HCT116 (cell line): ENCODE measurements at regions not wholly inside any gene's neighbourhood (a gene's known extent, or its start where the extent isn't known, plus 50 kb on each side); places are given as distances from the start of the nearest gene placed in this dataset.

Source experiments
- ATAC-seq: fragments of 200-7000 bp; cut with Tn5 transposase; 2 replicates; pipeline ENCODE4 v1.9.1; 2020; ENCODE audit warnings: mild to moderate bottlenecking, moderate library complexity
- BruUV-seq: library from RNA; stranded (reverse); fragments of 400-500 nt; replicated peaks from 2 replicates; lab custom pipeline; 2021; lab: Mats Ljungman, UMichigan
- CTCF ChIA-PET: fragments of 300-600 bp; sonication (Branson Sonifier 250); formaldehyde crosslinking; loops from one replicate; lab custom pipeline; 2021; ENCODE audit warnings: antibody characterized with exemption; lab: Charles Lee
- POLR2A ChIA-PET: fragments of 300-600, 350-600 bp; sonication (Branson Sonifier 250); formaldehyde crosslinking; loops from one replicate; lab custom pipeline; 2021; ENCODE audit warnings: antibody characterized with exemption; lab: Charles Lee
- RAD21 ChIA-PET, 2 experiments: fragments of 300-600 bp; sonication (Branson Sonifier 250); formaldehyde crosslinking; loops; one replicate each; lab custom pipeline; 2023; ENCODE audit warnings: low total read pairs in 2 of 2; ENCODE audit not compliant: uncharacterized antibody in 2 of 2, unreplicated experiment in 2 of 2, low non-redundant PET in 1 of 2; lab: Charles Lee
- DNase-seq: peaks from one replicate; pipeline ENCODE4 v3.0.0-alpha.2; 2010; ENCODE audit warnings: low read depth, low spot score
- H2AFZ ChIP-seq: fragments of 200-600 bp; shearing (Covaris generic), sonication (generic); 2 replicates; pipeline ENCODE4 v1.6.1; 2017; ENCODE audit warnings: low read depth, mixed run types, mixed read lengths, antibody characterized with exemption, low read length; ENCODE audit not compliant: poor library complexity, severe bottlenecking
- H3K27ac ChIP-seq: 2 replicates; pipeline ENCODE4 v1.5.1; 2012; ENCODE audit warnings: low read depth, low read length
- H3K27me3 ChIP-seq: fragments of 200-600 bp; sonication (generic); 2 replicates; pipeline ENCODE4 v1.6.1; 2016; ENCODE audit warnings: mixed run types, low read length, mixed read lengths; ENCODE audit not compliant: insufficient read depth
- H3K36me3 ChIP-seq, 2 experiments: fragments of 200-500 bp in 1 of 2; fragments of 200-600 bp in 1 of 2; sonication (Bioruptor generic) in 1 of 2; sonication (generic) in 1 of 2; 2 replicates each; pipeline versions ENCODE4 v1.5.1 to v1.6.1; 2014 to 2016; ENCODE audit warnings: low read length in 2 of 2, inconsistent platforms in 1 of 2, mixed read lengths in 1 of 2, mixed run types in 1 of 2; ENCODE audit not compliant: insufficient read depth in 2 of 2, control insufficient read depth in 1 of 2
- H3K4me1 ChIP-seq, 2 experiments: fragments of 200-600 bp in 1 of 2; sonication (generic) in 1 of 2; 2 replicates each; pipeline versions ENCODE4 v1.5.1 to v1.6.1; 2012 to 2017; ENCODE audit warnings: low read length in 2 of 2, inconsistent platforms in 1 of 2, mild to moderate bottlenecking in 1 of 2, mixed read lengths in 1 of 2, mixed run types in 1 of 2, moderate library complexity in 1 of 2; ENCODE audit not compliant: insufficient read depth in 2 of 2, control insufficient read depth in 1 of 2
- H3K4me2 ChIP-seq: fragments of 200-600 bp; sonication (generic); 2 replicates; pipeline ENCODE4 v1.6.1; 2017; ENCODE audit warnings: mixed run types, low read length, mixed read lengths
- H3K4me3 ChIP-seq, 2 experiments: fragments of 200-600 bp in 1 of 2; sonication (generic) in 1 of 2; replicated peaks in 1 of 2; 2 replicates each; pipeline ENCODE4 v1.5.1; 2011 to 2016; ENCODE audit warnings: low read length in 2 of 2, control low read depth in 1 of 2, low read depth in 1 of 2, mild to moderate bottlenecking in 1 of 2, mixed read lengths in 1 of 2, mixed run types in 1 of 2
- H3K79me2 ChIP-seq: fragments of 200-600 bp; sonication (generic); 2 replicates; pipeline ENCODE4 v1.6.1; 2017; ENCODE audit warnings: mild to moderate bottlenecking, mixed run types, low read length, moderate library complexity, mixed read lengths; ENCODE audit not compliant: insufficient read depth
- H3K9ac ChIP-seq: fragments of 200-600 bp; sonication (generic); 2 replicates; pipeline ENCODE4 v1.6.1; 2016; ENCODE audit warnings: low read length, mixed read lengths
- H3K9me2 ChIP-seq: fragments of 200-600 bp; sonication (generic), shearing (Covaris generic); 2 replicates; pipeline ENCODE4 v1.6.1; 2017; ENCODE audit warnings: mixed run types, mild to moderate bottlenecking, moderate library complexity; ENCODE audit not compliant: insufficient read depth
- H3K9me3 ChIP-seq, 2 experiments: fragments of 200-500 bp in 1 of 2; fragments of 200-600 bp in 1 of 2; sonication (Bioruptor generic) in 1 of 2; sonication (generic) in 1 of 2; 2 replicates each; pipeline ENCODE4 v1.6.1; 2014 to 2017; ENCODE audit warnings: low read length in 2 of 2, mixed read lengths in 2 of 2, inconsistent platforms in 1 of 2, low read depth in 1 of 2, mild to moderate bottlenecking in 1 of 2, mixed run types in 1 of 2, moderate library complexity in 1 of 2; ENCODE audit not compliant: control insufficient read depth in 1 of 2, insufficient read depth in 1 of 2
- H4K20me1 ChIP-seq: fragments of 200-600 bp; sonication (generic), shearing (Covaris generic); 2 replicates; pipeline ENCODE4 v1.6.1; 2017; ENCODE audit warnings: mixed run types, mild to moderate bottlenecking, moderate library complexity; ENCODE audit not compliant: insufficient read depth
- CBX3 ChIP-seq: IDR thresholded peaks from 2 replicates; pipeline ENCODE4 v1.6.1; 2012; ENCODE audit warnings: low read depth
- CEBPB ChIP-seq: IDR thresholded peaks from 2 replicates; pipeline ENCODE4 v1.6.1; 2012; ENCODE audit warnings: low read depth
- ELF1 ChIP-seq: IDR thresholded peaks from 2 replicates; pipeline ENCODE4 v1.6.1; 2012; ENCODE audit warnings: low read depth, borderline replicate concordance
- EZH2 ChIP-seq: fragments of 200-600 bp; sonication (generic); IDR thresholded peaks from 2 replicates; pipeline ENCODE4 v1.6.1; 2017; ENCODE audit warnings: antibody characterized with exemption, mixed run types
- FOSL1 ChIP-seq: IDR thresholded peaks from 2 replicates; pipeline ENCODE4 v1.6.1; 2012; ENCODE audit warnings: low read depth
- POLR2A ChIP-seq: IDR thresholded peaks from 2 replicates; pipeline ENCODE4 v1.7.0; 2011; ENCODE audit warnings: borderline replicate concordance; ENCODE audit not compliant: insufficient read depth, insufficient read length; ENCODE audit errors: extremely low read depth
- RAD21 ChIP-seq: IDR thresholded peaks from 2 replicates; pipeline ENCODE4 v1.6.1; 2012; ENCODE audit warnings: low read depth, mild to moderate bottlenecking
- REST ChIP-seq: IDR thresholded peaks from 2 replicates; pipeline ENCODE4 v1.6.1; 2012; ENCODE audit warnings: low read depth
- SIN3A ChIP-seq: IDR thresholded peaks from 2 replicates; pipeline ENCODE4 v1.6.1; 2012; ENCODE audit warnings: low read depth
- SP1 ChIP-seq: IDR thresholded peaks from 2 replicates; pipeline ENCODE4 v1.6.1; 2012; ENCODE audit warnings: low read depth
- SRF ChIP-seq: IDR thresholded peaks from 2 replicates; pipeline ENCODE4 v1.6.1; 2012; ENCODE audit warnings: low read depth
- TCF7L2 ChIP-seq: IDR thresholded peaks from 2 replicates; pipeline ENCODE4 v1.7.0; 2011; ENCODE audit warnings: borderline replicate concordance, inconsistent platforms; ENCODE audit not compliant: insufficient read depth, insufficient read length; ENCODE audit errors: extremely low read depth
- YY1 ChIP-seq: IDR thresholded peaks from 2 replicates; pipeline ENCODE4 v1.6.1; 2011; ENCODE audit warnings: low read length, low read depth, moderate library complexity, mild to moderate bottlenecking; ENCODE audit not compliant: insufficient replicate concordance; ENCODE audit errors: extremely low read depth
- ZNF274 ChIP-seq: fragments of 200-500 bp; sonication (Bioruptor generic); IDR thresholded peaks from 2 replicates; pipeline ENCODE4 v1.6.1; 2014; ENCODE audit warnings: mild to moderate bottlenecking, low read depth, low read length, inconsistent platforms
- intact Hi-C: fragments of 100-400 bp; cut with micrococcal nuclease; formaldehyde crosslinking; loops from 2 replicates; pipeline ENCODE4 v1.10.0; 2022
- TF ChIP-seq, protein P1 (sequence below): IDR thresholded peaks from 2 replicates; pipeline ENCODE4 v1.6.1; 2012
- TF ChIP-seq, protein P2 (sequence below): IDR thresholded peaks from 2 replicates; pipeline ENCODE4 v1.6.1; 2011; ENCODE audit warnings: mild to moderate bottlenecking, low read length, moderate library complexity; ENCODE audit not compliant: insufficient replicate concordance; ENCODE audit errors: extremely low read depth

DNA sequence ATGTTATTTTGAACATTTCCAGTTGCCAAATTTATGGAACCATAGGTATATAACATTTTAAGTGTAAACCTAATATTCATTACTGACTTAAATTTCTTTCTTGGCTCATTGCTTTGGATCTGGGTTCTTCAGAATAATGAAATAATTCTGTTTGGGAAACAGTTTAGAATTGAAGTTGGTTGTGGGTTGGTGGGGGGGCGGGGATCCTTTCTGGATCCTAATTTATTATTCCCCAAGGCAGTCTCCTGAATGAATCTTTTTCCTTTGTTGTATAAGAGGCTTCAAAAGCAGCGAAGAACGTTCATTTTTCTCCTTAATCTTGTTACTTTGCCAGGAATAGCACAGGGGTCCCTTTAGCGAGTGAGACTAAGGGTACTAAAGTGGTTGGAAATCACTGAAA is 325.5 kb downstream of the FOXG1 start (continued):
- TF ChIP-seq CBX3: no peak
- TF ChIP-seq, all 23 proteins: peak for 0

DNA sequence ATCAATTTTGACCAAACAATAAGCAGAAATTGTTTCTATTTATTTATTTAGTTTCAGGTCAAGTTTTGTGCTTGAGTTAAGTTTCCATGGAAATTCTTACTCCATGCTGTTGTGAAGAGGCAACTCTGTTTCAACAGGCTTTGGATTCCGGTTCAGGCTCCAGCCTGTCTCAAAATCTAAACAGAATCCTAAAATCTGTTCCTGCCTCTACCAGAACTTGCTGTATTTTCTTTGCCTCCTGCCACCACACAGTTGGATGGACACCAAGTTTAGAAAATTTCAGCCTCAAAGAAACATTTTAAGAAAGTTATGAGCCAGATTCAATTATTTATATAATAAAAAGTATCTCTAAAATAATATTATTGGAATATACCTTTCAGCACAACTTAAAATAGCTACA is 330.9 kb downstream of the FOXG1 start:
- no peak overlapping the region for H3K9ac ChIP-seq
- POLR2A ChIA-PET: no interaction called here
- TF ChIP-seq TCF7L2 (no peak), ELF1 (no peak), REST (no peak), POLR2A (no peak), RAD21 (no peak), SRF (no peak), YY1 (no peak), EZH2 (no peak), CEBPB (no peak), FOSL1 (no peak), SP1 (no peak), SIN3A (no peak), ZNF274 (no peak)
- TF ChIP-seq, protein P1, sequence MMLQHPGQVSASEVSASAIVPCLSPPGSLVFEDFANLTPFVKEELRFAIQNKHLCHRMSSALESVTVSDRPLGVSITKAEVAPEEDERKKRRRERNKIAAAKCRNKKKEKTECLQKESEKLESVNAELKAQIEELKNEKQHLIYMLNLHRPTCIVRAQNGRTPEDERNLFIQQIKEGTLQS: no peak
- TF ChIP-seq, protein P2, sequence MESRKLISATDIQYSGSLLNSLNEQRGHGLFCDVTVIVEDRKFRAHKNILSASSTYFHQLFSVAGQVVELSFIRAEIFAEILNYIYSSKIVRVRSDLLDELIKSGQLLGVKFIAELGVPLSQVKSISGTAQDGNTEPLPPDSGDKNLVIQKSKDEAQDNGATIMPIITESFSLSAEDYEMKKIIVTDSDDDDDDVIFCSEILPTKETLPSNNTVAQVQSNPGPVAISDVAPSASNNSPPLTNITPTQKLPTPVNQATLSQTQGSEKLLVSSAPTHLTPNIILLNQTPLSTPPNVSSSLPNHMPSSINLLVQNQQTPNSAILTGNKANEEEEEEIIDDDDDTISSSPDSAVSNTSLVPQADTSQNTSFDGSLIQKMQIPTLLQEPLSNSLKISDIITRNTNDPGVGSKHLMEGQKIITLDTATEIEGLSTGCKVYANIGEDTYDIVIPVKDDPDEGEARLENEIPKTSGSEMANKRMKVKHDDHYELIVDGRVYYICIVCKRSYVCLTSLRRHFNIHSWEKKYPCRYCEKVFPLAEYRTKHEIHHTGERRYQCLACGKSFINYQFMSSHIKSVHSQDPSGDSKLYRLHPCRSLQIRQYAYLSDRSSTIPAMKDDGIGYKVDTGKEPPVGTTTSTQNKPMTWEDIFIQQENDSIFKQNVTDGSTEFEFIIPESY: no peak
- TF ChIP-seq, all 23 proteins: peak for 0
- Histone ChIP-seq H2AFZ (no peak overlapping the region), H3K4me3 (no peak overlapping the region), H3K27me3 (no peaks in the 10 kb centered on the region), H4K20me1 (no peaks in the 10 kb centered on the region), H3K9me2 (no peaks in the 10 kb centered on the region), H3K36me3 (no peaks in the 10 kb centered on the region), H3K4me1 (no peaks in the 10 kb centered on the region), H3K27ac (no peak overlapping the region), H3K79me2 (no peaks in the 10 kb centered on the region), H3K9me3 (peaks cover 11 to 23% of the 10 kb centered on the region in 2 experiments; a peak in 3 of 4 replicates), H3K4me2 (no peak overlapping the region)
- ChIA-PET RAD21 (no interaction called here), CTCF (no interaction called here)
- ATAC-seq (no peak), DNase-seq (no peak)
- BruUV-seq: no TSS peak
- intact Hi-C loops: no loop called here
